SK-N-SH treated with all-trans-retinoic acid at 6 μM for 48 hours (cell line): ENCODE measurements at regions not wholly inside any gene's neighbourhood (a gene's known extent, or its start where the extent isn't known, plus 50 kb on each side); places are given as distances from the start of the nearest gene placed in this dataset.

ENCODE experiments used
- ARNTL ChIP-seq: fragments of 450-650 bp; formaldehyde crosslinking; IDR thresholded peaks from 2 replicates; pipeline ENCODE4 v1.5.0; 2020; ENCODE audit warnings: low read depth, mild to moderate bottlenecking, moderate library complexity, borderline replicate concordance
- GLIS3 ChIP-seq: fragments of 250-450 bp; sonication (Bioruptor Pico); IDR thresholded peaks from 2 replicates; pipeline ENCODE4 v1.5.0; 2020; ENCODE audit warnings: mild to moderate bottlenecking, moderate library complexity
- ISL1 ChIP-seq: fragments of 250-450 bp; sonication (Bioruptor Pico); IDR thresholded peaks from 2 replicates; pipeline ENCODE4 v2.1.2; 2022; ENCODE audit warnings: mild to moderate bottlenecking, moderate library complexity
- RARB ChIP-seq: fragments of 250-450 bp; sonication (Bioruptor Pico); IDR thresholded peaks from 2 replicates; pipeline ENCODE4 v1.8.0; 2021; ENCODE audit warnings: mild to moderate bottlenecking, moderate library complexity
- SNAI2 ChIP-seq: fragments of 250-450 bp; sonication (Bioruptor Pico); IDR thresholded peaks from 2 replicates; pipeline ENCODE4 v1.5.0; 2020; ENCODE audit warnings: mild to moderate bottlenecking, moderate library complexity
- TOX ChIP-seq: fragments of 250-450 bp; sonication (Bioruptor Pico); IDR thresholded peaks from 2 replicates; pipeline ENCODE4 v1.8.0; 2021; ENCODE audit warnings: mild to moderate bottlenecking, moderate library complexity, borderline replicate concordance
- ZFP3 ChIP-seq: fragments of 250-450 bp; sonication (Bioruptor Pico); IDR thresholded peaks from 2 replicates; pipeline ENCODE4 v1.5.0; 2020; ENCODE audit warnings: mild to moderate bottlenecking, moderate library complexity
- ZFP30 ChIP-seq: fragments of 450-650 bp; formaldehyde crosslinking; IDR thresholded peaks from 2 replicates; pipeline ENCODE4 v1.5.0; 2022; ENCODE audit warnings: mild to moderate bottlenecking, moderate library complexity
- ZNF565 ChIP-seq: fragments of 450-650 bp; formaldehyde crosslinking; conservative IDR thresholded peaks from 2 replicates; pipeline ENCODE4 v1.5.0; 2020; ENCODE audit warnings: low read depth, mild to moderate bottlenecking, moderate library complexity
- ZNF70 ChIP-seq: fragments of 450-650 bp; formaldehyde crosslinking; IDR thresholded peaks from 2 replicates; pipeline ENCODE4 v1.5.0; 2020; ENCODE audit warnings: mild to moderate bottlenecking, moderate library complexity
- TF ChIP-seq, protein P1 (sequence below): fragments of 250-450 bp; sonication (Bioruptor Pico); IDR thresholded peaks from 2 replicates; pipeline ENCODE4 v1.8.0; 2020; ENCODE audit warnings: mild to moderate bottlenecking, moderate library complexity, borderline replicate concordance

DNA sequence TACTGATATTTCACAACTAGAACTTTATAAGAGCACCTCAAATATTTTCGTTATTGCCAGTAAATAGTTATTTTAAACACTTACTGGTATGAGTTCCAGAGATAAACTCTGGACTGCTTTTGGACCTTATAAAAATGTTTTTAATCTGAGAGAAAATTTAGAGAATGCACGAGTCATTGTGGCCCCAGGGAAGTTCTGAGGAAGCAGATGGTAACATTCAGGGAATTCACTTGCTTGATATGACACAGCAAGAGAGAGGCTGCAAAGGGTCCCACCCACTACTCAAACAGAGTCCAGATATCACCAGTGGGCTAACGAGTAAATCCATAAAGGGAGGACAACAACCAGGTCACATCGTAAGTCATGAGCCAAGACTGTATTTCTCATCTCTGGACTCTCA lies 526.8 kb downstream of the TDRD15 start:
- TF ChIP-seq ZNF565 (CRISPR knock-in tag) (no peak), ZFP30 (CRISPR knock-in tag) (no peak), GLIS3 (CRISPR knock-in tag) (no peak), ARNTL (CRISPR knock-in tag) (no peak), ZFP3 (CRISPR knock-in tag) (no peak), SNAI2 (CRISPR knock-in tag) (no peak), RARB (CRISPR knock-in tag) (no peak), TOX (CRISPR knock-in tag) (no peak), ISL1 (0 out of 2 replicates have a peak, but pooled peaks have one; percentile 7), ZNF70 (CRISPR knock-in tag) (no peak)
- TF ChIP-seq, protein P1, sequence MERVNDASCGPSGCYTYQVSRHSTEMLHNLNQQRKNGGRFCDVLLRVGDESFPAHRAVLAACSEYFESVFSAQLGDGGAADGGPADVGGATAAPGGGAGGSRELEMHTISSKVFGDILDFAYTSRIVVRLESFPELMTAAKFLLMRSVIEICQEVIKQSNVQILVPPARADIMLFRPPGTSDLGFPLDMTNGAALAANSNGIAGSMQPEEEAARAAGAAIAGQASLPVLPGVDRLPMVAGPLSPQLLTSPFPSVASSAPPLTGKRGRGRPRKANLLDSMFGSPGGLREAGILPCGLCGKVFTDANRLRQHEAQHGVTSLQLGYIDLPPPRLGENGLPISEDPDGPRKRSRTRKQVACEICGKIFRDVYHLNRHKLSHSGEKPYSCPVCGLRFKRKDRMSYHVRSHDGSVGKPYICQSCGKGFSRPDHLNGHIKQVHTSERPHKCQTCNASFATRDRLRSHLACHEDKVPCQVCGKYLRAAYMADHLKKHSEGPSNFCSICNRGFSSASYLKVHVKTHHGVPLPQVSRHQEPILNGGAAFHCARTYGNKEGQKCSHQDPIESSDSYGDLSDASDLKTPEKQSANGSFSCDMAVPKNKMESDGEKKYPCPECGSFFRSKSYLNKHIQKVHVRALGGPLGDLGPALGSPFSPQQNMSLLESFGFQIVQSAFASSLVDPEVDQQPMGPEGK (CRISPR knock-in tag) = no peak
